IgD-negative memory B cell (primary cell): ENCODE measurements at regions not wholly inside any gene's neighbourhood (a gene's known extent, or its start where the extent isn't known, plus 50 kb on each side); places are given as distances from the start of the nearest gene placed in this dataset.
A peak's percentile ranks its signal among the peaks of the same experiment; 100 is the strongest.

Experiments
- H3K27ac Mint-ChIP-seq, 3 donors: one replicate each; pipeline ENCODE4 v1.8.0; 2020 to 2022; ENCODE audit warnings: mild to moderate bottlenecking in 3 of 3, mixed read lengths in 3 of 3, moderate library complexity in 1 of 3
- H3K27me3 Mint-ChIP-seq: one replicate; pipeline ENCODE4 v1.8.0; 2021; ENCODE audit warnings: mixed read lengths
- H3K36me3 Mint-ChIP-seq: one replicate; pipeline ENCODE4 v1.8.0; 2020; ENCODE audit warnings: mild to moderate bottlenecking, mixed read lengths
- H3K4me1 Mint-ChIP-seq, 3 donors: one replicate each; pipeline ENCODE4 v1.8.0; 2020 to 2022; ENCODE audit warnings: mixed read lengths in 3 of 3, mild to moderate bottlenecking in 1 of 3
- H3K4me3 Mint-ChIP-seq, 4 donors: one replicate each; pipeline ENCODE4 v1.8.0; 2020 to 2022; ENCODE audit warnings: mild to moderate bottlenecking in 4 of 4, mixed read lengths in 4 of 4, moderate library complexity in 3 of 4
- H3K9me3 Mint-ChIP-seq, 3 donors: one replicate each; pipeline ENCODE4 v1.8.0; 2020 to 2021; ENCODE audit warnings: mixed read lengths in 3 of 3, mild to moderate bottlenecking in 1 of 3

GRCh38 chr2:118242216-118242615 lies 153.9 kb downstream of the INSIG2 start:
- H3K36me3 Mint-ChIP-seq = peaks cover 2% of the 10 kb centered on the region
- peaks cover 0 to 1% (median 0%) of the 10 kb centered on the region in 3 donors for H3K4me1 Mint-ChIP-seq
- no peak overlapping the region for H3K4me3 Mint-ChIP-seq
- H3K27ac Mint-ChIP-seq = no peak overlapping the region
- peaks cover 15% of the 10 kb centered on the region for H3K27me3 Mint-ChIP-seq
- peaks cover 3 to 5% (median 4%) of the 10 kb centered on the region in 3 donors for H3K9me3 Mint-ChIP-seq

GRCh38 chr2:118241128-118241527 lies 152.9 kb downstream of the INSIG2 start:
- H3K36me3 Mint-ChIP-seq = peaks cover 2% of the 10 kb centered on the region
- H3K9me3 Mint-ChIP-seq = peaks cover 3 to 5% (median 4%) of the 10 kb centered on the region in 3 donors
- peaks cover 0 to 1% (median 0%) of the 10 kb centered on the region in 3 donors for H3K4me1 Mint-ChIP-seq
- no peak overlapping the region for H3K27ac Mint-ChIP-seq
- H3K4me3 Mint-ChIP-seq = no peak overlapping the region
- H3K27me3 Mint-ChIP-seq = peaks cover 15% of the 10 kb centered on the region

GRCh38 chr2:118240276-118240675 lies 152.0 kb downstream of the INSIG2 start:
- peaks cover 2% of the 10 kb centered on the region for H3K36me3 Mint-ChIP-seq
- H3K4me1 Mint-ChIP-seq = peaks cover 0 to 1% (median 0%) of the 10 kb centered on the region in 3 donors
- peak overlapping the region in 1 of 4 donors; percentile 40 for H3K4me3 Mint-ChIP-seq
- no peak overlapping the region for H3K27ac Mint-ChIP-seq
- peaks cover 3 to 5% (median 4%) of the 10 kb centered on the region in 3 donors for H3K9me3 Mint-ChIP-seq
- H3K27me3 Mint-ChIP-seq = peaks cover 14% of the 10 kb centered on the region

- Mint-ChIP-seq H3K27me3 (peaks cover 11% of the 10 kb centered on the region), H3K4me1 (peaks cover 0 to 1% (median 0%) of the 10 kb centered on the region in 3 donors), H3K27ac (no peak overlapping the region), H3K4me3 (no peak overlapping the region), H3K9me3 (peaks cover 3 to 5% (median 4%) of the 10 kb centered on the region in 3 donors), H3K36me3 (no peaks in the 10 kb centered on the region)
These were observed 151.0 kb downstream of the INSIG2 start for GRCh38 chr2:118239284-118239683.

- H3K36me3 Mint-ChIP-seq = no peaks in the 10 kb centered on the region
- peaks cover 3 to 5% (median 4%) of the 10 kb centered on the region in 3 donors for H3K9me3 Mint-ChIP-seq
- peaks cover 15% of the 10 kb centered on the region for H3K27me3 Mint-ChIP-seq
- H3K27ac Mint-ChIP-seq = no peak overlapping the region
- peaks cover 1 to 6% (median 6%) of the 10 kb centered on the region in 3 donors for H3K4me1 Mint-ChIP-seq
- no peak overlapping the region for H3K4me3 Mint-ChIP-seq
These were observed 149.2 kb downstream of the INSIG2 start for GRCh38 chr2:118237451-118237850.

GRCh38 chr2:118232796-118233195 lies 144.5 kb downstream of the INSIG2 start:
- Mint-ChIP-seq H3K36me3 (no peaks in the 10 kb centered on the region), H3K9me3 (no peaks in the 10 kb centered on the region), H3K4me3 (no peak overlapping the region), H3K27me3 (peaks cover 6% of the 10 kb centered on the region), H3K27ac (no peak overlapping the region), H3K4me1 (peaks cover 2 to 6% (median 6%) of the 10 kb centered on the region in 3 donors)

- peaks cover 6% of the 10 kb centered on the region for H3K27me3 Mint-ChIP-seq
- no peak overlapping the region for H3K4me3 Mint-ChIP-seq
- peaks cover 2 to 6% (median 6%) of the 10 kb centered on the region in 3 donors for H3K4me1 Mint-ChIP-seq
- H3K27ac Mint-ChIP-seq = peak overlapping the region in 1 of 3 donors; percentile 53
- no peaks in the 10 kb centered on the region for H3K9me3 Mint-ChIP-seq
- no peaks in the 10 kb centered on the region for H3K36me3 Mint-ChIP-seq
These were observed 144.1 kb downstream of the INSIG2 start for GRCh38 chr2:118232391-118232790.

- no peak overlapping the region for H3K27ac Mint-ChIP-seq
- H3K9me3 Mint-ChIP-seq = no peaks in the 10 kb centered on the region
- no peak overlapping the region for H3K4me3 Mint-ChIP-seq
- peaks cover 9% of the 10 kb centered on the region for H3K27me3 Mint-ChIP-seq
- H3K4me1 Mint-ChIP-seq = peaks cover 2 to 6% (median 6%) of the 10 kb centered on the region in 3 donors
- no peaks in the 10 kb centered on the region for H3K36me3 Mint-ChIP-seq
These were observed 143.5 kb downstream of the INSIG2 start for GRCh38 chr2:118231759-118232158.

- H3K27me3 Mint-ChIP-seq = peaks cover 26% of the 10 kb centered on the region
- no peak overlapping the region for H3K27ac Mint-ChIP-seq
- H3K4me1 Mint-ChIP-seq = peaks cover 12 to 17% (median 16%) of the 10 kb centered on the region in 3 donors
- H3K4me3 Mint-ChIP-seq = peak overlapping the region in 1 of 4 donors; percentile 2
- no peaks in the 10 kb centered on the region for H3K9me3 Mint-ChIP-seq
- no peaks in the 10 kb centered on the region for H3K36me3 Mint-ChIP-seq
These were observed 139.6 kb downstream of the INSIG2 start for GRCh38 chr2:118227698-118228508.

GRCh38 chr2:118225666-118226065 lies 137.4 kb downstream of the INSIG2 start:
- H3K4me1 Mint-ChIP-seq = peaks cover 16 to 19% (median 17%) of the 10 kb centered on the region in 3 donors
- H3K27ac Mint-ChIP-seq = peak overlapping the region in 1 of 3 donors; percentile 92
- no peaks in the 10 kb centered on the region for H3K9me3 Mint-ChIP-seq
- H3K36me3 Mint-ChIP-seq = no peaks in the 10 kb centered on the region
- H3K27me3 Mint-ChIP-seq = peaks cover 36% of the 10 kb centered on the region
- H3K4me3 Mint-ChIP-seq = peak overlapping the region in 2 of 4 donors; percentile 87 to 96

GRCh38 chr2:118224895-118225311 lies 136.6 kb downstream of the INSIG2 start:
- Mint-ChIP-seq H3K27ac (peak overlapping the region; percentile 33 to 92 (median 82)), H3K4me1 (peaks cover 16 to 19% (median 17%) of the 10 kb centered on the region in 3 donors), H3K36me3 (no peaks in the 10 kb centered on the region), H3K4me3 (peak overlapping the region; percentile 82 to 96 (median 90)), H3K9me3 (no peaks in the 10 kb centered on the region), H3K27me3 (peaks cover 39% of the 10 kb centered on the region)

- Mint-ChIP-seq H3K27me3 (peaks cover 39% of the 10 kb centered on the region), H3K27ac (peak overlapping the region; percentile 33 to 92 (median 82)), H3K9me3 (no peaks in the 10 kb centered on the region), H3K4me1 (peaks cover 16 to 19% (median 17%) of the 10 kb centered on the region in 3 donors), H3K4me3 (peak overlapping the region; percentile 86 to 97 (median 90)), H3K36me3 (no peaks in the 10 kb centered on the region)
These were observed 136.0 kb downstream of the INSIG2 start for GRCh38 chr2:118223992-118224894.

- Mint-ChIP-seq H3K27ac (peak overlapping the region; percentile 7 to 90 (median 30)), H3K27me3 (peaks cover 39% of the 10 kb centered on the region), H3K36me3 (no peaks in the 10 kb centered on the region), H3K4me1 (peaks cover 16 to 19% (median 17%) of the 10 kb centered on the region in 3 donors), H3K4me3 (peak overlapping the region; percentile 76 to 97 (median 90)), H3K9me3 (no peaks in the 10 kb centered on the region)
These were observed 135.3 kb downstream of the INSIG2 start for GRCh38 chr2:118223511-118223991.

- Mint-ChIP-seq H3K27me3 (peaks cover 39% of the 10 kb centered on the region), H3K9me3 (no peaks in the 10 kb centered on the region), H3K36me3 (no peaks in the 10 kb centered on the region), H3K27ac (peak overlapping the region; percentile 13 to 90 (median 30)), H3K4me3 (peak overlapping the region; percentile 76 to 97 (median 90)), H3K4me1 (peaks cover 16 to 19% (median 17%) of the 10 kb centered on the region in 3 donors)
These were observed 134.6 kb downstream of the INSIG2 start for GRCh38 chr2:118222672-118223421.
